ENCODE measurements at regions not wholly inside any gene's neighbourhood (a gene's known extent, or its start where the extent isn't known, plus 50 kb on each side); places are given as distances from the start of the nearest gene placed in this dataset.

DNA sequence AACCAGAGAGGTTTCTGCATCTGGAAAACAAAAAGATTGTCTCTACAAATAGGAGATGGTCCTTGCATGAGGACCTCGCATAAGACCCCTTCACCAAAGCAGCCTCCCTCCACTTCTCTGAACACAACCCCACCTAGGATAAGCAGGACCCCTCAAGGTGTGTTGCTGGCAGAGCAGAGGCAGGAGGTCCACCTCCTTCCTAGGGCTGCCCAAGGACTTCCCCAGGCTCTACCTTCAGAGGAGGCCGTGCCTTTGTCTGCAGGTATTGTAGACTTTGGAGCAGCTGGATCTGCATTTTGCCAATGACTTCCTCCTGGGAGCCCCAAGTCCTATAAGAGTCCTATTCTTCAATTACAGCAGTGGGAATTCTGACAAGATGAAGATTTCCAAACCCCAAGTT is 67.3 kb upstream of the TSPAN11 start:
- no peak for DNase-seq (ENCODE audit: low read depth)
- no peak overlapping the region for H3K4me3 ChIP-seq (replicated peaks; ENCODE audit: low read depth, low read length)
- TF ChIP-seq CTCF (IDR thresholded peaks at IDR 0.05; ENCODE audit: low read length, missing control alignments): no peak

DNA sequence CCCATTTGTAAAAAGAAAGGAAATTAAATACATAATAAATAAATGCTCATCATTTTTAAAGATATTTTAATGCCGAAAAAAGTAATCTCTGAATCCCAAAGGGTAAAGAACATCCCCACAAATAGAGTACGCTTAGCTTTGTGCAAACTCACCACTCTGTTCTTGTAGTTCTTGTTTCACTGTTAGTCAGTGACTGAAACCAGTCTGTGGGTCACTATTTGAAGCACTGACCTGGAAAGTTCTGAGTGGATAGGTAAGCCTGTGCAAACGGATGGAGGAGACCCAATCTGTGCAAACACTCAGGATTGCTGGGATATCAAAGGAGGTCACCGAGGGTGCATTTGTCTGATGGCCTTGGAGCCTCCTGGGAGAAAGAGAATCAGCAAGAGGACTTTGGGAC is 68.1 kb upstream of the TSPAN11 start:
- no peak overlapping the region for H3K4me3 ChIP-seq (replicated peaks; ENCODE audit: low read depth, low read length)
- DNase-seq (ENCODE audit: low read depth): no peak
- TF ChIP-seq CTCF (IDR thresholded peaks at IDR 0.05; ENCODE audit: low read length, missing control alignments): no peak

DNA sequence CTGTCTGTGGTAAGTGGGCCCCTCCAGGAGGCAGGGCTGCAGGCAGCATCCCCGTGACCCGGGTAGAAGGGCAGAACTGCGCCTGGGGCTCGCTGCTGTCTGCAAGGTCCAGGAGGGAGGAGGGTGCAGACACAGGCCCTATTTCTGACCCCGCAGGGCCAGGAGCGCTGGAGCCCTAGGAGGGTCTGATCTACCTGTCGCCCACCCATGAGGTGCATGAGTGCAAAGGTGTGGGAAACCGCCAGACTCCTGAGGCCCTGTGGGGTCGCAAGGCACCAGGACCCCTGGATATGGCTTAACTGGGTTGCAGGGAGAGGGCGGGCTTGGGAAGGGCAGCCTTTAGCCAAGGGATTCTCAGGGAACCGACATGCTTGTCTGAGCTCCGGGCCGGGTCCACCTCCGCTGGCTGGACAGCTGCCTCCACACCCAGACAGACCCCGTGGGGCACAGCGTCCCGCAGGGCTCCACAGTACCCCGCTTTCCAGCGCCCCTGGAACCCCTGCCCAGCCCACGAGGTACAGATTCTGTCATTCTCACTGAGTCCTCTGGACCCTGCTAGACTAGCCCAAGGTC is 72.9 kb upstream of the TSPAN11 start:
- no peak for TF ChIP-seq CTCF (IDR thresholded peaks at IDR 0.05; ENCODE audit: low read length, missing control alignments)
- no peak overlapping the region for H3K4me3 ChIP-seq (replicated peaks; ENCODE audit: low read depth, low read length)
- no peak for DNase-seq (ENCODE audit: low read depth)

DNA sequence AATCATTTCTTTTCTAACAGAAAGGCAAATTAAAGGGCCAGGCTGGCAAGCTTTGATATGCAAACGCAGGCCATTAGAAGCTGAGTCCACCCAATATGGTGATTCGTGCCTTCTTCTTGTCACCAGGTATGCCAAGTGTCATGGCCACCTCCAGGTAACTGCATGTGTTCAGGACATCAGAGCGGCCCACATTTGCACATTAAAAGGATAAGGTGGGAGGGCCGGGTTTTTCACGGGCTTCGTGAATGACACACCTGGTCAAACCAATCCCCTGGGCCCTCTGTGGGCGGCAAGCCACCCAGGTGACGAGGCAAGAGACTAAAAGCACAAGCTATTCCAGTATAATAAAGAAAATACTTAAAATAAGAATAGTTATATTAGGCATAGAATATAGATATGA is 75.9 kb upstream of the TSPAN11 start:
- TF ChIP-seq CTCF (IDR thresholded peaks at IDR 0.05; ENCODE audit: low read length, missing control alignments): no peak
- no peak overlapping the region for H3K4me3 ChIP-seq (replicated peaks; ENCODE audit: low read depth, low read length)
- no peak for DNase-seq (ENCODE audit: low read depth)

GRCh38 chr12:30847259-30847658 is 79.3 kb upstream of the TSPAN11 start:
- DNase-seq (ENCODE audit: low read depth): peak; percentile 81
- TF ChIP-seq CTCF (IDR thresholded peaks at IDR 0.05; ENCODE audit: low read length, missing control alignments): peak; percentile 69
- H3K4me3 ChIP-seq (replicated peaks; ENCODE audit: low read depth, low read length): no peak overlapping the region

DNA sequence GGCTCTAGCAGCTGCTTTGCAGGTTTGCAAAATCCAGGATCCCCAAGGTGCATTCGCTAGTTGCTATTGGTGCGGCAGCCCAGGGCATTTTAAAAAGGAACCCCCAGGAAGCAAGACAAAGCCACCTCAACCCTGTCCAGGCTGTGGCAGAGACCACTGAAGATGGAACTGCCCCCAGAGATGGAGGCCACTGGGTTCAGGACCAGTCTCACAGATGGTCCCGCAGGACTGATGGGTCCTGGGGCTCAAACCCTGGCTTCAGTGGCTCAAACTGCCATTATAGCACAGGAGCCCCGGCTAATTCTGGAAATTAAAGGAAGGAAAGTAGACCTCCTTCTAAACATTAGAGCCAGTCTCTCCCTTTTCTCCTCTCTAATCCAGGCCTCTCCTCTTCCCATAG is 79.8 kb upstream of the TSPAN11 start:
- H3K4me3 ChIP-seq (replicated peaks; ENCODE audit: low read depth, low read length): no peak overlapping the region
- DNase-seq (ENCODE audit: low read depth): no peak
- no peak for TF ChIP-seq CTCF (IDR thresholded peaks at IDR 0.05; ENCODE audit: low read length, missing control alignments)

DNA sequence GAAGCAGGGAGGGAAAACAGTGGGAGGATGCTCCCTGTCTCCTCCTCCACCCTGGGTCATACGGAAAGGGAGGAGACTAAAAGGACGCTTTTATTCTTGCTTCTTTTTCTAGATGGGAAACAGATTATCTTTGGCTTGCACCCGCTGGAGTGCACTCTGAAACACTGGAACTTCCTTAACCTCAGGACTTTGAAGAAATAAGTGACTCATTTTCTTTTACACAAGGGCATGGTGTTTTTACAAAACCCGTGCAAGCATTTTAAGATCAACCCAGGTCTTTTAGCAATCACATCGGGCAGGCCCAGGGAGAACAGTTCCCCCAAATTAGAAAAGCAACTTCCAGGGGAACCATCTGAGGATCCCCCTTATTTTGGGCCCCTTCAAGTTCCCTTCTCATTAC is 80.9 kb upstream of the TSPAN11 start:
- no peak for TF ChIP-seq CTCF (IDR thresholded peaks at IDR 0.05; ENCODE audit: low read length, missing control alignments)
- DNase-seq (ENCODE audit: low read depth): no peak
- no peak overlapping the region for H3K4me3 ChIP-seq (replicated peaks; ENCODE audit: low read depth, low read length)

All from fibroblast of pulmonary artery (primary cell).